ENCODE measurements at regions not wholly inside any gene's neighbourhood (a gene's known extent, or its start where the extent isn't known, plus 50 kb on each side); places are given as distances from the start of the nearest gene placed in this dataset.

DNA sequence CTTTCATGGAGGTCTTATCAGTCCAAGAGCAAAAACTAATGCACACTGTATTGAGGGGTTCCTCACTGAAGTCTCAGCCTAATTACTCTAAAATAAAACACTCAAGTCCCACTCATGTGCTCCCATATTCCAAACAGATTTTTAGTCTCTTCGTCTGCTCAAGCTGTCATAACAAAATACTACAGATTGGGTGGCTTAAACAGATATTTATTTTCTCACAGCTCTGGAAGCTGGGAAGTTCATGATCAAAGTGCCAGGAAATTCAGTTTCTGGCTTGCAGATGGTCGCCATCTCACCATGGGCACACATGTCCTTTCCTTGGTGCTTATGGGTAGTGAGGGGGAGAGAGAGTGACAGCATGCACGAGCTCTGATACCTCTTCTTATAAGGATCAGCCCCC lies 147.5 kb downstream of the ANXA2 start:
- H3K27ac ChIP-seq (ENCODE audit: low read depth, low read length) = no peak overlapping the region
- no TSS peak for BruUV-seq (replicated peaks)
- no peak for ATAC-seq
- no peaks in the 10 kb centered on the region for H3K9me2 ChIP-seq (ENCODE audit: insufficient read depth)
- no peak overlapping the region for H3K9ac ChIP-seq (ENCODE audit: low read length)
- H3K9me3 ChIP-seq (ENCODE audit: control insufficient read depth in 1 of 2, insufficient read depth in 1 of 2, low read depth in 1 of 2, low read length in 2 of 2) = no peaks in the 10 kb centered on the region
- no peak overlapping the region for H3K4me2 ChIP-seq (ENCODE audit: low read length)
- intact Hi-C loops (cut with micrococcal nuclease) = no loop called here
- H4K20me1 ChIP-seq (ENCODE audit: insufficient read depth) = no peaks in the 10 kb centered on the region
- no peak overlapping the region for H2AFZ ChIP-seq (ENCODE audit: low read depth, low read length, poor library complexity, severe bottlenecking)
- H3K27me3 ChIP-seq (ENCODE audit: insufficient read depth, low read length) = peaks cover 45% of the 10 kb centered on the region; the same call in 1 of the 2 replicates
- TF ChIP-seq, protein P1, sequence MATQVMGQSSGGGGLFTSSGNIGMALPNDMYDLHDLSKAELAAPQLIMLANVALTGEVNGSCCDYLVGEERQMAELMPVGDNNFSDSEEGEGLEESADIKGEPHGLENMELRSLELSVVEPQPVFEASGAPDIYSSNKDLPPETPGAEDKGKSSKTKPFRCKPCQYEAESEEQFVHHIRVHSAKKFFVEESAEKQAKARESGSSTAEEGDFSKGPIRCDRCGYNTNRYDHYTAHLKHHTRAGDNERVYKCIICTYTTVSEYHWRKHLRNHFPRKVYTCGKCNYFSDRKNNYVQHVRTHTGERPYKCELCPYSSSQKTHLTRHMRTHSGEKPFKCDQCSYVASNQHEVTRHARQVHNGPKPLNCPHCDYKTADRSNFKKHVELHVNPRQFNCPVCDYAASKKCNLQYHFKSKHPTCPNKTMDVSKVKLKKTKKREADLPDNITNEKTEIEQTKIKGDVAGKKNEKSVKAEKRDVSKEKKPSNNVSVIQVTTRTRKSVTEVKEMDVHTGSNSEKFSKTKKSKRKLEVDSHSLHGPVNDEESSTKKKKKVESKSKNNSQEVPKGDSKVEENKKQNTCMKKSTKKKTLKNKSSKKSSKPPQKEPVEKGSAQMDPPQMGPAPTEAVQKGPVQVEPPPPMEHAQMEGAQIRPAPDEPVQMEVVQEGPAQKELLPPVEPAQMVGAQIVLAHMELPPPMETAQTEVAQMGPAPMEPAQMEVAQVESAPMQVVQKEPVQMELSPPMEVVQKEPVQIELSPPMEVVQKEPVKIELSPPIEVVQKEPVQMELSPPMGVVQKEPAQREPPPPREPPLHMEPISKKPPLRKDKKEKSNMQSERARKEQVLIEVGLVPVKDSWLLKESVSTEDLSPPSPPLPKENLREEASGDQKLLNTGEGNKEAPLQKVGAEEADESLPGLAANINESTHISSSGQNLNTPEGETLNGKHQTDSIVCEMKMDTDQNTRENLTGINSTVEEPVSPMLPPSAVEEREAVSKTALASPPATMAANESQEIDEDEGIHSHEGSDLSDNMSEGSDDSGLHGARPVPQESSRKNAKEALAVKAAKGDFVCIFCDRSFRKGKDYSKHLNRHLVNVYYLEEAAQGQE (IDR thresholded peaks at IDR 0.05; ENCODE audit: low read depth) = no peak
- TF ChIP-seq POLR2AphosphoS5 (IDR thresholded peaks at IDR 0.05; ENCODE audit: low read depth, low read length) (no peak), EZH2phosphoT487 (IDR thresholded peaks at IDR 0.05; ENCODE audit: borderline replicate concordance) (no peak), SRF (IDR thresholded peaks at IDR 0.05; ENCODE audit: low read depth) (no peak), FOSL1 (IDR thresholded peaks at IDR 0.05; ENCODE audit: low read depth) (no peak), CBX3 (IDR thresholded peaks at IDR 0.05; ENCODE audit: low read depth) (no peak), CEBPB (IDR thresholded peaks at IDR 0.05; ENCODE audit: low read depth) (no peak), YY1 (IDR thresholded peaks at IDR 0.05; ENCODE audit: extremely low read depth, insufficient replicate concordance, low read depth, low read length) (no peak), EGR1 (IDR thresholded peaks at IDR 0.05; ENCODE audit: low read depth) (no peak)
- TF ChIP-seq, protein P2, sequence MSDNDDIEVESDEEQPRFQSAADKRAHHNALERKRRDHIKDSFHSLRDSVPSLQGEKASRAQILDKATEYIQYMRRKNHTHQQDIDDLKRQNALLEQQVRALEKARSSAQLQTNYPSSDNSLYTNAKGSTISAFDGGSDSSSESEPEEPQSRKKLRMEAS (IDR thresholded peaks at IDR 0.05) = no peak
- TF ChIP-seq, protein P3, sequence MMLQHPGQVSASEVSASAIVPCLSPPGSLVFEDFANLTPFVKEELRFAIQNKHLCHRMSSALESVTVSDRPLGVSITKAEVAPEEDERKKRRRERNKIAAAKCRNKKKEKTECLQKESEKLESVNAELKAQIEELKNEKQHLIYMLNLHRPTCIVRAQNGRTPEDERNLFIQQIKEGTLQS (IDR thresholded peaks at IDR 0.05) = no peak
- ChIA-PET RAD21 (ENCODE audit: low non-redundant PET in 1 of 2, low total read pairs in 2 of 2, uncharacterized antibody in 2 of 2, unreplicated experiment in 2 of 2) (no interaction called here), CTCF (no interaction called here), POLR2A (no interaction called here)
- H3K36me3 ChIP-seq (ENCODE audit: control insufficient read depth in 1 of 2, insufficient read depth in 2 of 2, low read length in 2 of 2) = no peaks in the 10 kb centered on the region
- 0 out of 4 replicates have a peak, but pooled peaks cover 0 to 1% of the 10 kb centered on the region in 2 experiments for H3K4me1 ChIP-seq (ENCODE audit: control insufficient read depth in 1 of 2, insufficient read depth in 2 of 2, low read length in 2 of 2)
- DNase-seq (ENCODE audit: low read depth, low spot score) = no peak
- no peaks in the 10 kb centered on the region for H3K79me2 ChIP-seq (ENCODE audit: insufficient read depth, low read length)
- no peak overlapping the region for H3K4me3 ChIP-seq (replicated peaks in 1 of 2; ENCODE audit: low read depth in 1 of 2, low read length in 2 of 2)

Measured in HCT116 (cell line).